Superior temporal gyrus (tissue), 1 donor: ENCODE measurements at regions not wholly inside any gene's neighbourhood (a gene's known extent, or its start where the extent isn't known, plus 50 kb on each side); places are given as distances from the start of the nearest gene placed in this dataset.
"Not testable (repeated sequence)": the region's sequence is repeated elsewhere in the genome, so short reads cannot be mapped to it uniquely, and the experiment has no call there.

Experiments used
- DNase-seq: peaks from one replicate; pipeline ENCODE4 v3.0.0-alpha.2; 2016; ENCODE audit errors: extremely low spot score

DNA sequence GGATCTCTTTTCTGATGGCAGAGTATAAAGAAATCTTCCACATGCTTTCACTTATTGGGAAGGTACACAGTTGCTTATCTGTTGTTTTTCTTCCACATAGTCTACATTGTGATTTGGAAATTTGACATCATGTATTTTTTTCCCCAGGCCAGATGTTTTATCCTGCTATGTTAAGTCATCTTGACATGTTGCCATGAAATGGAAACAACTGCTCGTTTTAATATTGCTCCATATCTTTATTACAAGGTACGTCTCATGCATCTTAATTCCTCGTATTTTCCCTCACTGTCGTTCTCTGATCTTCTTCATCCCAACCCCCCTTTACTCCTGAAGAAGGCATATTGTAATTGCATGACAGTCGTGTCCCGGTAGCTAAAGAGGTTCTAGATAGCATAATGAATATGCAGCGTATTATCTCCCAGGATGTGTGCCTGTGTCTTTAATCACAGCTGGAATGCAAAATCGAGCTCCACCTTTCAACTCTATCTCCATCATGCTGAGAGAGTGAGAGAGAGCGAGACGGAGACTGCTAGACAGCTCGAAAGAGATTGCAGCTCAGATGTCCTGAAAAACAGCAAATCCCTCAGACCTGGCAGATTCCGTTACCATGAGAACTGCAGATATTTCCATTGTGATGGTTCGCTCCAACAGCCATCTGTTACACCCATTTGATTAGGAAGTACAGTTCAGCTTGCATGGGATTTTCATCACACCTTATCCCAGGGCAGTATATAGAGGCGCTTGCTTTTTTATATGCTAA lies 281.7 kb downstream of the TMEM38B start:
- peak; percentile 57 for DNase-seq

DNA sequence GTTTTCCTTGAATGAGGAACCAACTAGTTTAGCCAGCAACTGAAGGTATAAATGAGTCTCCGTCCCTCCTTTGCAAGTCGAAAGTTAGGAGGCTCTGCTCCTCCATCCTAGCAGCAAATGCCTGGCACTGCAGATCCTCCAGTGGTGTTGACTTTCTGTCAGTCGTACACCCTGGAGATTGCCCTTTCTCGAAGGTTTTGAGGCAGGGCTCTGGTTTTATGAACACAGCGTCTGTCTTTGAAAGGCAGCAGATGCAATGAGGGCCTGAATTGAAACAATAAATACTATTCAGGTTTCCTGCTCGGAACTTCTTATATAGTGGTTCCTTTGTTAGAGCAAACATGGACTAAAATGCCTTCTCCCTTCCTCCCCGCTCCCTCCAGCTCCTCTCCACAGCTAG lies 284.0 kb downstream of the TMEM38B start:
- DNase-seq: peak; percentile 78

DNA sequence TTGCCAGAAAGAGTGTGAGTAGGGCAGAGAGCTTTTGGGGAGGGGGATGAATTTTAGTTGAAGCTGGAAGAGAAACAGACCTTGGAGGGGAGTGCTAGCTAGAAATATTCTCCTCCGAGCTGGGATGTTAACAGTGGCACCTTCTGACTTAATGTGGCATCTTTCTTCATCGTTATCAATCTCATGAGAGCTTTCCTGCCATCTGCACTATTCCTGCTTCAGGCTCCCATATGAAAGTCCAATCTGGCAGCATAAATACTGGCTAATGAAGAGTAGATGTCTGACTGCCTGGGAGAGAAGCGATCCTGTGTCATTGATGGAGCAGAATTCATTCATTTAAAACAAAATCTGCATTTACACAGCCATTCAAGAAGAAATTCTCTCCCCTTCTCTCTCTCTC lies 284.5 kb downstream of the TMEM38B start:
- DNase-seq: no peak

DNA sequence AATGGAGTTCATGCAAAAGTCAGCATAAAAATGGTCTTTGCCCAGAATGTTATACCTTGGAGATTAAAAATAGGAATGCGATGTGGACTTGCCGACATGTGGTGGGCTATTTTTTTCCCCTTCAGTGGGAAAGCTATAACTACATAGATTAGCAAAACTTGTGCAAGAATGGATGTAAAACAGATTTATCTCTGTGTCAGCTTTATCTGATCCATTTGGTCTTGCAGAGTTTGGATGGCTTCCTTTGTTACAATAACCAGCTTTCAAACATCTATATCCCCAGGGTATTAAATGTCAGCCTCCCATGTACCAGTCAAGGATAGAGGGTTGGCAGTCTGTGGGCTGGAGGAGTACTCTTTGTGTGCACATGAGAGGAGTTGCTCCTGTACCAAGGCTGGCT lies 284.9 kb downstream of the TMEM38B start:
- no peak for DNase-seq

DNA sequence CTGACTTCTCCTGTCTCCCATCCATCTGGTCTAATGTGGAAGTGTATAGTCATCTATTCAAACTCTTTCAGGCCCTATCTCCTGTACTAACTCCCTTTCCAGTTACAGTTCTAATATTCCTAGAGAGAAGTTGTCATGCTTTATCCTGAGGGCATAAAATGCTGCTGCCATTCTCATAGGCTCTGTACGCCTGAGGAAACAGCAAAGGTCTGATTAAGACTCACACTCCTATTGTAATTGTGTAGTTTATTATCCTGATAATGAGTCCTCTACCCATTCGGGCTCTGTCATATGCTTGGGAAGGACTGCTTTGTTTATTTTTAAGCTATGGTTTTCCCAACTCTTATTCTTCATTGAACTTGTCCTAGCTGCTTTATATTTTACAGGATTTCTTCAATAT lies 290.4 kb downstream of the TMEM38B start:
- DNase-seq: no peak

DNA sequence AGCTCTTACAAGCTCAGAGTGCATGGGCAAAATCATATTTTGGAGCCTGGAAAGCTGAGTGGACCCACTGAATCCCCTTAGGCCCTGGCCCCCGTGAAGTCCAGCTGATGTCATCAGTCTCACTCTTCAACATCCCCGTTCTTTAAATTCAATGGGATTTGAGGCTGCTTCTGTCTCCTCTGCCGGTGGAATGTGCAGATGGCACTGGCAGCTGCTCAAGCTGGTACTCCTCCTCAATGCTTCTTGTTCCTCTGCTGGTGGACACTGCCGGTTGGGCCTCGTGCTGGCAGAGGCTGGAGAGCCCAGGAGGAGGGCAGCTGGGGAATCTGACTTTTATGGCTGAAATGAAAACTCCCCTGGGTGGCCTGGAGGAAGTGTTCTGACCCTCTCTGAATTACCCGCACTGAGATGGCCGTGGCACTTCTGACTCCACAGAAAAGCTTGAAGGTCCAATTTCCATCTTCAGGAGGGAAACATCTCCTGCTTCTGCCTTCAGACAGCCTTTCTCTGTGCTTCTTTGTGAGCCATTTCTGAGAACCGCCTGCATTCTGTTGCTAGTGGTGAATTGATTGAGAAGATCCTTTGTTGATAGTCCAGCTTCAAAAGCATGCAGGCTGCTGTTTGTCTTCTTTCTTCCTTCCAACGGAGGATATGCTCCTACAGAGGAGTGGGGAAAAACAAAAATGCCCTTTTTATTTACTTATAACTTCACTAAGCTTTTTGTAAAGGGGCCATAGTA lies 298.9 kb downstream of the TMEM38B start:
- peak; percentile 81 for DNase-seq

DNA sequence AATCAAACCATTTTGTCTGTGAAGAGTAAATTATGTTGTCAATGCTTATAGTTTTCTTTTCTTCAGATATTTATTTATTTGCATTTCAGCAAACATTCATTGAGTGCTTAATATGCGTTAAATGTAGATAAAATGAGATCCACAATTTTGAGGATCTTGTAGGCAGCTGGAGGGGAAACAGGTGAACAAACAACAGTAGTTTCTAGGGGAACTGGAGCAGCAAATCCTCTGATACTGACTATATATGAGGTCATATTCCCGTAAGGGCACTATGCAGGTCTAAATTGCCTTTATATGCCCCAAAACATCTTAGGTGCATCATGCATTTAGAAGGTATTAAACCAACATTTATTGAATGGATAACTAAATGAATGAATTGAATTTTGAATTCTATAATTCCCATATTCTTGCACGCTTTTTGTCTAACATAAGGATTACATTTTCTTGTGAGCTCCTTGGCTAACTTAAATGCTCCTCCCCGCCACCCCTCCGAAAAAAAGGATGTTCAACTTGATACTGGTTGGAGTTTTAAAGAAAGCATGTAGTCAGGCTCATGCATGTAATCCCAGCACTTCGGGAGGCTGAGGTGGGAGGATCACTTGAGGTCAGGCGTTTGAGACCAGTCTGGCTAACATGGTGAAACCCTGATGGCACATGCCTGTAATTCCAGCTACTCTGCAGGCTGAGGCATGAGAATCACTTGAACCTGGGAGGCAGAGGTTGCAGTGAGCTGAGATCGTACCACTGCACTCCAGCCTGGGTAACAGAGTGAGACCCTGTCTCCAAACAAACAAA lies 299.8 kb downstream of the TMEM38B start:
- peak; percentile 32 for DNase-seq

DNA sequence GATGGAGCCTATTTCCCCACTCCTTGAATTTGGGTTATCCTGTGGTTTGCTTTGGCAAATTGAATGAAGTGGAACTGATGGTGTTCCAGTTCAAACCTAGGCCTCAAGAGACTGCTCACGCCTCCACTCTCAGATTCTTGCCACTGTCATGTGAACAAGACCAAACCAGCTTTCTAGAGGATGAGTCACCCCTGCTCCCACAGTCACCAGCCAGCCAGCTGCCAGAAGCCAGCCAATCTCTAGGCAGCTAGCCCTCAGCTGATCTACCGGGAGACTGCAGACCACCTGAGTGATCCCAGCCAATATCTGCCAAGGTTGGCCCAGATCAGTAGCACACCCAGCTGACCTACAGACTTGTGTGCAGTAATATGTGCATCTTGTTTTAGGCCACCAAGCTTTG lies 300.6 kb downstream of the TMEM38B start:
- DNase-seq: no peak

DNA sequence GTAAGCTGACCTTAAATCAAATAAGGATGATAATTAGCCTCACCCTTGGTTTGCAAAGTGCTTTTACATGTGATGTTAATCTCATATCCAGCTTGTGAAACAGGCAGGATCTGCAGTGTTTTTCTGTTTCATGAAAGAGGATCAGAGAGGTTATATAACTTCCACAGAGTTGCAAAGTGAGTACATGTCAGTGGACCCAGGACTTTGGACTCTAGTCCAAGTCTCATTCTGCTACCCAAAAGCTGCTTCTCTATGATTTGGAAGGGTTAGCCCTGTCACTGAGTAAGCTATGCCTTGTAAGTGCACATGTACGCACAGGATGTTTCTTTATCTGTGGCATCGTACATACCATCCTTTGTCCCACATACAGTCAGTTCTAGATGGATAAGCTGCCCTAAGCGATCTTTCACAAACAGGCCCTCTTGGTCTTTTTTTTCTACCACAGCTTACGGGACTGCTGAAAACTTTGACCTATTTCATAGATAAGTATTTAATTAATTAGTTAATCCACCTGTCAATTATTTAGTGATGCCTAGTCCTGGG lies 322.9 kb downstream of the TMEM38B start:
- DNase-seq: no peak

DNA sequence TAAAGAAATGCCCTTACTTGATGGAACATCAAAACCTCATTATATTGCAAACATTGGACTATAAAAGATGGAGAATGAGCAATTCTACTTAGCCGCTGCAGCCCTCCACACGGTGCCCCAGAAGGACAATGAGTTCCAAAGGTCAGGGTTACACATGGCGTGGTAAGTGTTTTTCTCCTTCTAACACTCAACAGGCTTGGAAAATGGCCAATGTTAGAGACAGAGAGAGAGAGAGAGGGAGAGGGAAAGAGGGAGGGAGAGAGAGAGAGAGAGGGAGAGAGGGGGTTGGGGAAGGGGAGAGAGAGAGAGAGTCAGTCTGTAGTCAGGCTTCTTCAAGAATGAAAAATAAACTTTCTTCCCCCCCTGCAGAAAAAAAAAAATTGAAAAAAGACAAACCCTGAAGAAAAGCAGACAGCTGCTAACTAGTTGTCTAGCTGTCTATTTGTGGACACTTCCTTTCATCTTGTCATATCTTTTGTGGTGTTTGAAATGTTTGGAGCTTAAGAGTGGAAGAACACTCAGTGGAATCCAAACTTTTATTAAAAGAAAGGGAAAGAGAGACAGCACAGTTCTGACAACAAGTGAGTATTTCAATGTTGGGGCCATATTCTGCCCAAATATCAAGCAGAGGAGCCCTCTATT lies 324.8 kb downstream of the TMEM38B start:
- DNase-seq: no peak

DNA sequence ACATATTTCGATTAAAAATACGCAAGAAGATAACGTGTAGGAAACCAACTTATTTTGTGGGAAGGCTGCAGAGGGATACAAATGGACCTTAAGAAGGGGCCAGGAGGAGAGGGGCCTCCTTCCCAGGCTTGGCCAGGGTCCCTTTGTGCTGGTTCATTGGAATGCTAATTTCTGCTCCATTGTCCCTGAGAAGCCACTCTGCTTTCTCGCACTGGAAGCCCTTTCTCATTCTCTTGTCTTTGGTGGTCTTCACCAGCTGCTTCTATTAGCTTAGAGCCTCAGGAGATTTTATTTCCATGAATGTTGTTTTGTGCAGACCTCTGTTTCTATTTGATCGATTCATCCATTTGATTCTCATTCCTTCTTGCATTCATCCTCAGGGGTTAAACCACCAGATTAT lies 325.4 kb downstream of the TMEM38B start:
- DNase-seq: no peak

DNA sequence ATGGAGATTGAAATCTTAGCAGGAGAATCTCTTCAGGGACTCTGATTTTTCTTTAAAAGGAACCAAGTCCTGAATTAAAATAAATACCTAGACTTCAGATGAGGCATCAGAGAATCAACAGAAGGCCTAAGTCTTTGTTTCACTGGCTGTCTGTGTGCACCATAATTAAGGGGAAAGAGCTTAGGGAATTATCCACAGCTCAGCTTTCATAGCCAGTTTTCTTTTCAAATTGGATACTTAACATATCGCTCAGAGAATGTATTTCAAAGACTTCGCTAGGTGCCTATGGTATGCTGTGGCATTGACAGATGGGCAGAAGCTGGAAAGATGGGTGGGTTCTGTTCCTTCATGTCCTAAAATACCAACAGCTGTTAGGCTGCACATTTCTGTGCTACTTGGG lies 325.8 kb downstream of the TMEM38B start:
- no peak for DNase-seq

DNA sequence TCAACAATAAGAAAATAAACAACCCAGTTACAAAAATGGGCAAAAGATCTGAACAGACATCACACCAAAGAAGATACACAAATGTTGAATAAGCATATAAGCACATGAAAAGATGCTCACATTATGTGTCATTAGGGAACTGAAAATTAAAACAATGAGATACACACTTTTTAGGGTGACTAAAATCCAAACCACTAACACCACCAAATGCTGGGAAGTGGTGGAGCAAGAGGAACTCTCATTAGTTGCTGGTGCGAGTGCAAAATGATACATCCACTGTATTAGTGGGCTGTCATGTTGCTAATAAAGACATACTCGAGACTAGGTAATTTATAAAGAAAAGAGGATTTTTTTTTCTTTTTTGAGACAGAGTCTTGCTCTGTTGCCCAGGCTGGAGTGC lies 329.1 kb downstream of the TMEM38B start:
- no peak for DNase-seq

DNA sequence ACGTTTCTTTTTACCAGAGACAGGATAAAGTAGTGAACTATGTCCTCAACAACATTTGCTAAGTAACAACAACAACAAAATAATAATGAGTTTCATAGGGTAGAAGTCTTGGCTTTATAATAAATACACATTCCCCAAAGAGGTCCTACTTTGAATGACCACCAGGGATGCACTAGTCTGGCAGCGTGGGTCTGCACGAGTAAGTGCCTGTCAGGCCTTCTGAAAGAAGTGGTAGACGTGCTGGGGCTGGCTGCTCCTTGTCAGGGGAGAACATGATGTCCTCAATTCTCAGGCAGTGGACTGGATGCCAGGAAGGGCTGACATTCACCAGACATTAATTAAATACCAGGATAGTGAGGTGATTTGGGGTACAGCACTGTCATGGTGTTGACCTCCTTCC lies 331.1 kb downstream of the TMEM38B start:
- DNase-seq: no peak

DNA sequence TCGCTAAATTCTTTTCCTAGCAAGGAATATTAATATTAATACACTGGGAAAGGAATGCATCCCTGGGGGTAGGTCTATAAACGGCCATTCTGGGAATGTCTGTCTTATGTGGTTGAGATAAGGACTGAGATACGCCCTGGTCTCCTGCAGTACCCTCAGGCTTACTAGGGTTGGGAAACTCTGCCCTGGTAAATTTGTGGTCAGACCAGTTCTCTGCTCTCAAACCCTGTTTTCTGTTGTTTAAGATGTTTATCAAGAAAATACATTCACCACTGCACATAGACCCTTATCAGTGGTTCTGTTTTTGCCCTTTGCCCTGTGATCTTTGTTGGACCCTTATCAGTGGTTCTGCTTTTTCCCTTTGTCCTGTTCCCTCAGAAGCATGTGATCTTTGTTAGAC lies 335.8 kb downstream of the TMEM38B start:
- DNase-seq: not testable (repeated sequence)

DNA sequence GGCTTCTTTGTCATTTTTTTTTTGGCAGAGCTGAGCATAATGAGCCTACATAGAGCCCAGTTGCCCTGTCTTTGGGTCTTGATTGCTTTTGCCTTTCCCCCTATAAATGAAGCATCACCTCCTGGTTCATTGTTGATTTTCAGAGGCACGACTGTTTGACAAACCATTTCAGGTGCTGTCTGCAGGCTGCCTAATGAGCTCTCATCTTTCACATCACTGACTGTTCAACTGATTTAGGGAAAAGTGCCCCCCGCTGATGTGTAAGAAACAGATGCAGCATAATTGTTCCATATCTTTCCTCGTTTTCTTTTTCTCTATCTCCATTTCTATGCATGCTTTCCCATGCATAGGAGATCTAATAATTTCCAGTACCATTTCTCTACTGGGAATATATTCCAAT lies 338.6 kb downstream of the TMEM38B start:
- no peak for DNase-seq

DNA sequence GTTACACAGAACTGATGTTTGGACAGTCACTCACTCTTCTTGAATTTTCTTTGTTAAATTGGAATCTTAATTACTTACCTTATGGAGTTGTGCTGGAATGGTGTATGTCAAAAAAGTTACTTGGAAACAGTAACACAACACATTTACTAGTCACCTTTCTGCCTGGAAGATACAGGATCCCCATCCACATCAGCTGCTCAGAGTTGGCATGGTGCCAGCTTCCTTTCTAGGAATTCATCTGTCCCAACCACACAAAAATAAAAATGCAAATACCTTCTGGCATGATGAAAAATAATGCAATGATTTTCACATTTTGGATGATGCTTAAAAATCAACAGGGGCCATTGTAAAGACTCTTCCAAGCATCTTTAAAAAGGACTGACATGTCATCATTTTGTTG lies 341.5 kb downstream of the TMEM38B start:
- DNase-seq: no peak

DNA sequence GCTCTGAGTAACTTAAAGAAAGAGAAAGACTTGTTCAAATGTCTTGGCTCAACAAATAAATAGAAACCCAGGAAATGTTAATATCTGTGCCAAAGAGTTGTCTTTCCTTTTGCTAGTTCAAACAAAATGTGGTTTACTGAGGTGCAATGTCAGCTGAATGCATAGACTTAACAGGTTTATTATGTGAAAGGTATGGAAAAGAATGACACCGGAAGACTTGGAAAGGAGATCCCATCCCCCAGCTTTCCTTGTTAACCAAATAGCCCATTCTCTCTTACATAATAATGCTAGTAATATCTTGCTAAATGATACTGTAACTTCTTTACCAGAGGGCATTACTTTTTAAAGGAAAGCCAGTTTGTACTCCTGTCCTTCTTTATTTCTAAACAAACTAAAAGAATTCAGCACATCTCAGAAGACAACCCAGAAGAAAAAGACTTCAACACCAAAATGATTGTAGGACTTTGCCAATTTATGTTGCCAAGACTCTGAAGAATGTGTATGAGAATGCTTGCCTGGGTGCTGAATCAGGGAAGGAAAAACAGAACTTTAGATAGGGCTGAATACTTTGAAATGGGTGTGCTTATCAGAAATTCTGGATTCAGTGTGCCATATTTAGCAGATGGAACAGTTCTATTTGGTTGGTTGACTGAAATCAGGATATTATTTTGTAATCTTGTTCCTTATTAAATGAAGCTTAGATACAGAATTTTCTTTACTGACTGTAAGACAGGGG lies 344.1 kb downstream of the TMEM38B start:
- DNase-seq: no peak

DNA sequence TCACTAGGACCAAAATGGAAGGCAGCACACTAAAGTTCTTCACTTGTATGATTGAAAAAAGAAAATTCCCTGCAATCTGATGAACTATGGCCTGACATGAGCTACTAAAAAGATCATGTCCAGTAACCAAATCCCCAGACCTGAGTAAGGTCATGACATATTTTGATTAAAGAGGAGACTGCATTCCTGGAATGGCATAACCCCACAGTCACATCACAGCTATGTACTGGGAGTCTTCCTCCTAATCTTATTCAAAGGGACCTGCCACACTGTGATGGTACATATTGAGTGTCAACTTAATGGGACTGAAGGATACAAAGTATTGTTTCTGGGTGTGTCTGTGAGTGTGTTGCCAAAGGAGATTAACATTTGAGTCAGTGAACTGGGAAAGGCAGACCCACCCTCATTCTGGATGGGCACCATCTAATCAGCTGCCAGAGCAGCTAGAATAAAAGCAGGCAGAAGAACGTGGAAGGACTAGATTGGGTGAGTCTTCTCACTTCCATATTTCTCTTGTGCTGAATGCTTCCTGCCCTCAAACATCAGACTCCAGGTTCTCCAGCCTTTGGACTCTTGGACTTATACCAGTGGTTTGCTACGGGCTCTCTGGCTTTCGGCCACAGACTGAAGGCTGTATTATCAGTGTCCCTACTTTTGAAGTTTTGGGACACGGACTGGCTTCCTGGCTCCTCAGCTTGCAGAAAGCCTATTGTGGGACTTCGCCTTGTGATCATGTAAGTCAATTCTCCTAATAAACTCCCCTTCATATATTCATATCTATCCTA lies 345.0 kb downstream of the TMEM38B start:
- DNase-seq: no peak

DNA sequence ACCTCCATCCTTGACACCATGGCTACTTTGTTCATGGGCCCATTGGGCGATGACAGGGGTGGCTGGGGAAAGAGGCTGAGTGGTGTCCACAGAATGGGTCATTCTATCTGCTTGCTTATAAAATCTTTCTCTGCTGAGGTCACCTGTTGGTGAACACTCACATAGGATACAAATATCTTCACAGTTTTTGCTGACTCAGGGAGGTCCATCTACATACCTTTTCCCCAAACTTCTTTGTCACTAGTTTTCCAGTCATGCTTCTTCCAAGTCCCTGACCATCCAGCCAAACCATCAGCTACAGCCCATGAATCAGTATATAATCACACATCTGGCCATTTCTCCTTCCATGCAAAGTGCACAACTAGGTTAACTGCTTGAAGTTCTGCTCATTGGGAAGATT lies 347.6 kb downstream of the TMEM38B start:
- not testable (repeated sequence) for DNase-seq
